ENCODE measurements at regions not wholly inside any gene's neighbourhood (a gene's known extent, or its start where the extent isn't known, plus 50 kb on each side); places are given as distances from the start of the nearest gene placed in this dataset.

DNA sequence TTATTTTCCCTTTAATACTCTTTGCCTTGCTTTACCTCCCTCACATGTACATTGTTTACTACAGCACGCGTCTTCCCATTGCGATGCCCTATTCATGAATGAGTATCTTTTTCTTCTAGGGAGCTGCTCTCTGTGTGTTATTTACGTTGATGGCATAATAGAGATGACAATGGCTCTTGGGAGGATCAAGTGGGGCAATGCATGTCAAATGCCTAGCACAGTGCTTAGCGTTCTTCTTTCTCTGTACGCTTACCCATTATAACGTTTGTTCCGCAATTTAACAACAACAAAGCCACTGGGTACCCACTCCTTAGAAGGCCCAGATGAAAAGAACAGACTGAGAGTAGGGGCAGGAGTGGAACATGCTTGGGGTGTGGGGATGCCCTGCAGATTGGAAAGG, 271.6 kb upstream of the TNRC6C start:
- no peak for DNase-seq
- Mint-ChIP-seq H3K36me3 (ENCODE audit: low read depth) (no peaks in the 10 kb centered on the region), H3K9me3 (no peaks in the 10 kb centered on the region), H3K27ac (no peak overlapping the region), H3K27me3 (ENCODE audit: low read depth, poor library complexity) (peaks cover 35% of the 10 kb centered on the region), H3K4me3 (no peak overlapping the region), H3K4me1 (peaks cover 19% of the 10 kb centered on the region)
- TF ChIP-seq, protein P1, sequence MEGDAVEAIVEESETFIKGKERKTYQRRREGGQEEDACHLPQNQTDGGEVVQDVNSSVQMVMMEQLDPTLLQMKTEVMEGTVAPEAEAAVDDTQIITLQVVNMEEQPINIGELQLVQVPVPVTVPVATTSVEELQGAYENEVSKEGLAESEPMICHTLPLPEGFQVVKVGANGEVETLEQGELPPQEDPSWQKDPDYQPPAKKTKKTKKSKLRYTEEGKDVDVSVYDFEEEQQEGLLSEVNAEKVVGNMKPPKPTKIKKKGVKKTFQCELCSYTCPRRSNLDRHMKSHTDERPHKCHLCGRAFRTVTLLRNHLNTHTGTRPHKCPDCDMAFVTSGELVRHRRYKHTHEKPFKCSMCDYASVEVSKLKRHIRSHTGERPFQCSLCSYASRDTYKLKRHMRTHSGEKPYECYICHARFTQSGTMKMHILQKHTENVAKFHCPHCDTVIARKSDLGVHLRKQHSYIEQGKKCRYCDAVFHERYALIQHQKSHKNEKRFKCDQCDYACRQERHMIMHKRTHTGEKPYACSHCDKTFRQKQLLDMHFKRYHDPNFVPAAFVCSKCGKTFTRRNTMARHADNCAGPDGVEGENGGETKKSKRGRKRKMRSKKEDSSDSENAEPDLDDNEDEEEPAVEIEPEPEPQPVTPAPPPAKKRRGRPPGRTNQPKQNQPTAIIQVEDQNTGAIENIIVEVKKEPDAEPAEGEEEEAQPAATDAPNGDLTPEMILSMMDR (IDR thresholded peaks at IDR 0.05), result no peak

DNA sequence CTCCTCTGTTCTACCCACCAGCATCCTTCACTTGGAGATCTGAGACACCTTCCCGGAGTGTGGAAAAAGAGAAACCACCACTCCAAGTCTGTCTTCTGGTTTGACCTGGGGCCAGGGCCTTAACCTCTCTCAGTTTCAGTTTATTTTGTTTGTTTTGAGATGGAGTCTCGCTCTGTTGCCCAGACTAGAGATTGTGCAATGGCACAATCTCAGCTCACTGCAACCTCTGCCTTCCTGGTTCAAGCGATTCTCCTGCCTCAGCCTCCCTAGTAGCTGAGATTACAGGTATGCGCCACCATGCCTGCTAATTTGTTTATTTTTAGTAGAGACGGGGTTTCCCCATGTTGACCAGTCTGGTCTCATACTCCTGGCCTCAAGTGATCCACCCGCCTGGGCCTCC, 271.1 kb upstream of the TNRC6C start:
- Mint-ChIP-seq H3K4me3 (no peak overlapping the region), H3K27ac (no peak overlapping the region), H3K4me1 (peaks cover 24% of the 10 kb centered on the region)

DNA sequence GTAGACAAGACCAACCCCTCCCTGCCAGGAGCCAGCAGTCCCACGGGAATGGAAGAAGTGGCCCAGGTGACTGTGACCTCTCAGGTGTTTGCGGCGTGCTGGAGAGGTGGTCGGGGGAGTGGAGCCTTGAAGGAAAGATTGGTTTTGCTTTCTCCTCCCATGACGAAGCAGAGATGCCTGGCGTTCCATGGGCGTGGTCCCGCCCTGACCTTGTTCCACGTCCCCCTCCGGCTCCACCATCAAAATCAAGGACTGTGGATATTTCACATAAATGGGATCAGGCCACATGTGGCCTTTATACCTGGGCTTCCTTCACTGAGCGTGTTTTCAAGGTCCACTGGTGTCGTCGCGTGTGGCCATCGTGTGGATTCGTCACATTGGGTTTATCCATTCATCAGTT, 270.6 kb upstream of the TNRC6C start:
- Mint-ChIP-seq H3K4me3 (no peak overlapping the region), H3K27ac (no peak overlapping the region), H3K4me1 (peaks cover 26% of the 10 kb centered on the region), H3K9me3 (no peaks in the 10 kb centered on the region), H3K27me3 (ENCODE audit: low read depth, poor library complexity) (peaks cover 36% of the 10 kb centered on the region), H3K36me3 (ENCODE audit: low read depth) (no peaks in the 10 kb centered on the region)
- DNase-seq, result no peak
- TF ChIP-seq, protein P1 (IDR thresholded peaks at IDR 0.05), result no peak

More for the DNA sequence above, 271.1 kb upstream of the TNRC6C start:
- no peak for DNase-seq
- Mint-ChIP-seq H3K9me3 (no peaks in the 10 kb centered on the region), H3K27me3 (ENCODE audit: low read depth, poor library complexity) (peaks cover 34% of the 10 kb centered on the region), H3K36me3 (ENCODE audit: low read depth) (no peaks in the 10 kb centered on the region)
- TF ChIP-seq, protein P1 (IDR thresholded peaks at IDR 0.05), result no peak

DNA sequence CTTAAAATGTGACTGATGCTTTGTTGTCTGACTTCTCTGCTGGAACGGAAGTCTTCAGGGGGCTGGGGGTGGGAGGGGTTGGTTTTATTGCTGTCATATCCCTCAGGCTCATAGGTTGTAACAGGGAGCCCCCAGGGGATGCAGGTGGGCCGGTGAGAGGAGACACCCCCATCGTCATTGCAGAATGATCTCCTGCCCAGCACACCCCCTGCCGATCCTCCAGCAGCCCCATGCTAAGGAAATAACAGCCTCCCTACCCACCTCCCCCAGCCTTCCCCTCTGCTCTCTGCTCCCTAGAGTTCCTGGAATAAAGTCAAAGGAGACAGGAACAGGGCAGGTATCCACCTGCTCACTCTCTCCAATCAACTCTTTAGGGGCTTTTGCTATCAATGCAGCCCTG, 270.1 kb upstream of the TNRC6C start:
- Mint-ChIP-seq H3K27ac (no peak overlapping the region), H3K4me1 (peaks cover 31% of the 10 kb centered on the region), H3K9me3 (no peaks in the 10 kb centered on the region), H3K36me3 (ENCODE audit: low read depth) (no peaks in the 10 kb centered on the region), H3K4me3 (no peak overlapping the region), H3K27me3 (ENCODE audit: low read depth, poor library complexity) (peaks cover 41% of the 10 kb centered on the region)
- TF ChIP-seq, protein P1 (IDR thresholded peaks at IDR 0.05), result no peak
- no peak for DNase-seq

DNA sequence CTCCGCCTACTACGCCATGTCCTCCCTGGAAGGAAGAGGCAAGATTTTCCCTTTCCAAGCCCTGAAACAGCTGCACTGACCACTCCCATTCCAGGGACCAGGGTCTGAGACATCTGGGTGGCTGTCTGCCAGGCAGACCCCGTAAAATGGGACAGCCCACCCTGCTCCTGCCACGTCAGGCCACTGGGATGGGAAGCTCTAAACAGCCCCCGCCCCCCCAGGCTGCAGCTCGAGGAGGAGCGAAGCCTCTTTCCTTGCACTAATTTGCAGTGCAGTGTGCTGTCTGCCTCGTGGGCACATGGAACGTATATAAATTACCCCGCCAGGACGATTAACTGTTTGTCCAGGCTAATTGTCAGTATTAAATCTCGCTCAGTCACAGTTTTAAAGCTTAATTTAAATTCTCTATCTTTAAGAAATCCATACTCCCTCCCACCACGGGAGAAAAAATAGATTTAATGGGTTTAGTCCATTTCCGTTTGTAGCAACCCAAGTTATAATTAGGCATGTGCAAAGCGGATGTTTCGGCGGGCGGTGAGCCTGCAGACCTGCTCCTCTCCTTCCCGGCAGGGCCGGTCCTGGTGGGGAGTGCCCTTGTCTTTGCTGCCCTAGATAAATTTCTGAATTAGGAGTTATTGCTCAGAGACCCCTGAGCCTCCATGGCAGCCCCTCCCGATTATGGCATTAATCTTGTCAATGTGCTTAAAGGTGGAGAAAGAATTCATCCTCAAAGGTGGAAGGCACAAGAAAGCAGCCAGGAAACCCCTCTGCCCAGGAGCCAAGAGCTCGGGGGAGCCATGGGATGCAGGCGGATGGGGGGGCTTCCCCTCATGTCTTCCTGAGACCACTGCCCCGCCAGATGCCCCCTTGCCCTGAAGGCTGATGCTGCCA, 268.0 kb upstream of the TNRC6C start:
- H3K36me3 Mint-ChIP-seq (ENCODE audit: low read depth), result no peaks in the 10 kb centered on the region
- no peaks in the 10 kb centered on the region for H3K9me3 Mint-ChIP-seq
- peaks cover 55% of the 10 kb centered on the region for H3K27me3 Mint-ChIP-seq (ENCODE audit: low read depth, poor library complexity)
- H3K4me1 Mint-ChIP-seq, result peaks cover 42% of the 10 kb centered on the region
- no peak overlapping the region for H3K27ac Mint-ChIP-seq
- peak; percentile 34 for DNase-seq
- TF ChIP-seq, protein P1 (IDR thresholded peaks at IDR 0.05), result no peak
- no peak overlapping the region for H3K4me3 Mint-ChIP-seq
